ENCODE measurements at regions not wholly inside any gene's neighbourhood (a gene's known extent, or its start where the extent isn't known, plus 50 kb on each side); places are given as distances from the start of the nearest gene placed in this dataset.

GRCh38 chr10:29131952-29132547, 156.8 kb upstream of the LYZL1 start:
- no peak for TF ChIP-seq CTCF (IDR thresholded peaks at IDR 0.05)
- TF ChIP-seq POLR2A (IDR thresholded peaks at IDR 0.05): no peak

Measured in heart left ventricle (tissue), 13 donors.